Body of pancreas (tissue), 4 donors: ENCODE measurements at regions not wholly inside any gene's neighbourhood (a gene's known extent, or its start where the extent isn't known, plus 50 kb on each side); places are given as distances from the start of the nearest gene placed in this dataset.
"Not testable (repeated sequence)": the region's sequence is repeated elsewhere in the genome, so short reads cannot be mapped to it uniquely, and the experiment has no call there.

Experiments
- ATAC-seq: fragments of 150-250 bp; one replicate; pipeline ENCODE4 v1.9.1; 2016
- DNase-seq, 4 donors: peaks; one replicate each; pipeline ENCODE4 v3.0.0-alpha.2; 2019
- H3K27ac ChIP-seq, 4 donors: fragments of 200-600 bp; sonication (generic); 1 replicate in 3 of 4; 2 replicates in 1 of 4; pipeline versions ENCODE4 v1.5.1 to v1.6.1; 2016 to 2019; ENCODE audit warnings: mild to moderate bottlenecking in 1 of 4, mixed read lengths in 1 of 4, moderate library complexity in 1 of 4
- H3K27me3 ChIP-seq, 2 donors: fragments of 200-600 bp; sonication (generic); one replicate each; pipeline ENCODE4 v1.6.0; 2016; ENCODE audit warnings: mild to moderate bottlenecking in 1 of 2
- H3K36me3 ChIP-seq, 2 donors: fragments of 200-600 bp; sonication (generic); replicated peaks in 1 of 2; 2 replicates each; pipeline ENCODE4 v1.5.1; 2016; ENCODE audit warnings: low read depth in 2 of 2; ENCODE audit not compliant: insufficient read depth in 1 of 2
- H3K4me1 ChIP-seq: fragments of 200-600 bp; sonication (generic); one replicate; pipeline ENCODE4 v1.6.0; 2016
- H3K4me3 ChIP-seq, 2 donors: fragments of 200-600 bp; sonication (generic); 1 replicate in 1 of 2; 2 replicates in 1 of 2; pipeline ENCODE4 v1.5.1; 2016 to 2019
- H3K9me3 ChIP-seq, 3 donors: fragments of 200-600 bp; sonication (generic); 1 replicate in 2 of 3; 2 replicates in 1 of 3; pipeline ENCODE4 v1.5.1; 2016
- CTCF ChIP-seq, 7 experiments: fragments of 450-650 bp in 4 of 7; fragments of 200-600 bp in 3 of 7; sonication (generic) in 3 of 7; IDR thresholded peaks; one replicate each; pipeline ENCODE4 v1.5.1; 2016 to 2019; ENCODE audit warnings: antibody characterized with exemption in 7 of 7
- POLR2A ChIP-seq, 3 donors: fragments of 450-650 bp; IDR thresholded peaks; one replicate each; pipeline ENCODE4 v1.6.1; 2016; ENCODE audit warnings: antibody characterized with exemption in 3 of 3, mild to moderate bottlenecking in 2 of 3
- WGBS, 2 donors: methylation state at CpG; one replicate each; pipeline ENCODE4 v1.1.5; 2017; 5-methylcytosine and 5-hydroxymethylcytosine counted together
- intact Hi-C: fragments of 100-400 bp; cut with DNase I; formaldehyde crosslinking; loops from one replicate; pipeline ENCODE4 v1.15.1; 2023

DNA sequence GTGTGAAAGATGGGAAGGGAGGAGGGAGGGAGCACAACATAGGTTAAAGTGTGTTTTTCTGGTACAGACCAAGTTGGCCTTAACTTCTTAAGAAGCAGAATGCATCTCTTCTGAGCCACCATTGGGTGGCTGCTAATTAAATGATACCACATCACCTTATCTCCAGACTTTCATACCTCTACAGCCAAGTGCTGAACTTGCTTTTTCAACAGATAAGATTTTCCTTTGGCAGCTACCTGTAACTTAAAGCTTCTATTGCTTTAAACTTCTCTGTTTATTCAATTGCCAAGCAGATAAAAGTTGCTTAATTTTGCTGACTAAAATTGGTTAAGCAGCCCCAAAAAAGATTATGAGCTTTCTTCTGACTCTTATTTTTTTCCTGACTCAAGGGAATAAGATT lies 292.4 kb upstream of the SGO1 start:
- Histone ChIP-seq H3K4me1 (no peaks in the 10 kb centered on the region), H3K27ac (no peak overlapping the region), H3K9me3 (no peaks in the 10 kb centered on the region), H3K36me3 (no peaks in the 10 kb centered on the region), H3K4me3 (no peak overlapping the region), H3K27me3 (no peaks in the 10 kb centered on the region)
- TF ChIP-seq POLR2A (IDR thresholded peaks at IDR 0.05) (no peak), CTCF (IDR thresholded peaks at IDR 0.05) (no peak)
- intact Hi-C loops, result no loop called here
- DNase-seq (no peak), ATAC-seq (no peak)

DNA sequence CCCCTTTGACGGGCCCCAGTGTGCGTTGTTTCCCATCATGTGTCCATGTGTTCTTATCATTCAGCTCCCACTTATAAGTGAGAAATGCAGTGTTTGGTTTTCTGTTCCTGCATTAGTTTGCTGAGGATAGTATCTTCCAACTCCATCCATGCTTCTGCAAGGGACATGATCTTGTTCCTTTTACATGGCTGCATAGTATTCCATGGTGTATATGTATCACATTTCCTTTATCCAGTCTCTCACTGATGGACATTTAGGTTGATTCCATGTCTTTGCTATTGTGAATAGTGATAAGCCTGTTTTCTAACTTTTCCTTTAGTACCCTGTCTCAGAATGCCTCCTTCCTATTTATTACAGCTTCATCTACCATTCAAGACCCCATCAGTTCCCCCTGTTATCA lies 278.2 kb upstream of the SGO1 start:
- H3K27ac ChIP-seq, H3K4me3 ChIP-seq, H3K9me3 ChIP-seq, H3K4me1 ChIP-seq, H3K27me3 ChIP-seq, ATAC-seq, DNase-seq, intact Hi-C loops, H3K36me3 ChIP-seq: not testable (repeated sequence)
- WGBS, 2 donors, result 75 to 91% methylated on average over 2 of the region's 2 CpGs

- Histone ChIP-seq H3K36me3 (no peaks in the 10 kb centered on the region), H3K9me3 (peaks cover 0 to 4% (median 0%) of the 10 kb centered on the region in 3 donors), H3K27ac (no peak overlapping the region), H3K27me3 (no peaks in the 10 kb centered on the region), H3K4me1 (no peaks in the 10 kb centered on the region), H3K4me3 (no peak overlapping the region)
- no peak for DNase-seq
- ATAC-seq, result no peak
- intact Hi-C loops, result no loop called here
- TF ChIP-seq CTCF (IDR thresholded peaks at IDR 0.05) (no peak), POLR2A (IDR thresholded peaks at IDR 0.05) (no peak)
Measured at GRCh38 chr3:20462723-20463122, 276.7 kb upstream of the SGO1 start.

- ATAC-seq (no peak), DNase-seq (no peak)
- no peaks in the 10 kb centered on the region for H3K36me3 ChIP-seq
- H3K27me3 ChIP-seq, result no peaks in the 10 kb centered on the region
- intact Hi-C loops, result no loop called here
- H3K27ac ChIP-seq, result no peak overlapping the region
- H3K9me3 ChIP-seq, result peaks cover 0 to 5% (median 0%) of the 10 kb centered on the region in 3 donors
- no peak overlapping the region for H3K4me3 ChIP-seq
- WGBS, 2 donors, result 59 to 62% methylated on average over 1 of the region's 1 CpG
- TF ChIP-seq CTCF (IDR thresholded peaks at IDR 0.05), result no peak
- TF ChIP-seq POLR2A (IDR thresholded peaks at IDR 0.05), result no peak
- H3K4me1 ChIP-seq, result no peaks in the 10 kb centered on the region
Measured at GRCh38 chr3:20462226-20462625, 276.2 kb upstream of the SGO1 start.

DNA sequence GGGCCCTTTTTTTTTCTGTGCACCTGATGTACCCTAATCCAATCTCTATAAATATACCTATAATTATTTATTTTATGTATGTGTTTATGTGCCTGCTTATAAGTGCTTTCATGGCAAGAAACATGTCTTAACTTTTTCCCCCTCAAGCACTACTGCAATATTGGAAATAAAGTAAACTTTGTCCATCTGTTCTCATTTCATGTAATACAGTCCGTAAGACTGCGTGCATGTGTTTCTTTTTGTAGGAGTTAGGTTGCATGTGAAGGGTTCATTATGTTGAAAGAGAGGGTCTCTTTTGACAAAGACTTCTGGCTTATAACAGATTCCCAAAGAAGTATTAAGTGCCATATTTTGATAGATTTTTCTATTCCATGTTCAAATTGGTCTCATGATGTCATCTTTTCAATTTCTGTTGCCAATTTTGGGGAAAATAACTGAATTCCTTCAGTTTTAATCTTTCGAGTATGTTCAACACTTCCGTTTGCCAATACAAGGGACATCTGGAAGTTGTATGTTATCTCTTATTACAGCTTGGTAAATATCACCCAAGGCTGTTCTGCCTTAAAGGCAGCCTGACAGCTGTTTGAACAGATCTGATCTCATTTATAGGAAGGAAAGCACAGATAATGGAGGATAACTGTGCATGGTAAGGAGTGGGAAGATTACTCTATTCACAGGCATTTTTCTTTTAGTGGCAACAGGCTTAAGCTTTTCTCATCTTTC lies 273.1 kb upstream of the SGO1 start:
- WGBS, 2 donors, result 39 to 62% methylated on average over 4 of the region's 4 CpGs
- intact Hi-C loops, result no loop called here
- peaks cover 0 to 5% (median 0%) of the 10 kb centered on the region in 3 donors for H3K9me3 ChIP-seq
- ATAC-seq (no peak), DNase-seq (no peak)
- H3K36me3 ChIP-seq, result no peaks in the 10 kb centered on the region
- TF ChIP-seq CTCF (IDR thresholded peaks at IDR 0.05), result no peak
- no peak for TF ChIP-seq POLR2A (IDR thresholded peaks at IDR 0.05)
- H3K27me3 ChIP-seq, result no peaks in the 10 kb centered on the region
- H3K4me3 ChIP-seq, result no peak overlapping the region
- no peak overlapping the region for H3K27ac ChIP-seq
- no peaks in the 10 kb centered on the region for H3K4me1 ChIP-seq
